ENCODE measurements at regions not wholly inside any gene's neighbourhood (a gene's known extent, or its start where the extent isn't known, plus 50 kb on each side); places are given as distances from the start of the nearest gene placed in this dataset.

DNA sequence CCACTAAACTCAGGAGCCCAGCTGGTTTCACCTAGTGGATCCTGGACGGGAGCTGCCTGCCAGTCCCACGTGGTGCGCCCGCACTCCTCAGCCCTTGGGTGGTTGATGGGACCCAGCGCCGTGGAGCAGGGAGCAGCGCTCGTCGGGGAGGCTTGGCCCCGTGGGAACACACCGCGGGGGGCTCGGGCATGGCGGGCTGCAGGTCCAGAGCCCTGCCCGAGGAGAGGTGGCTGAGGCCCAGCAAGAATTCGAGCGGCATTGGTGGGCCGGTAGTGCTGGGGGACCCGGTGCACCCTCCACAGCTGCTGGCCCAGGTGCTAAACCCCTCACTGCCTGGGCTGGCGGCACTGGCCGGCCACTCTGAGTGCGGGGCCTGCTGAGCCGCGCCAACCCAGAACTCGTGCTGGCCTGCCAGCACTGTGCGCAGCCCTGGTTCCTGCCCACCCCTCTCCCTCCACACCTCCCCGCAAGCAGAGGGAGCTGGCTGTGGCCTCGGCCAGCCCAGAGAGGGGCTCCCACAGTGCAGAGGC is 137.3 kb downstream of the TRIB2 start:
- Histone ChIP-seq H3K79me2 (ENCODE audit: control insufficient read depth, insufficient read depth, low read length) (no peaks in the 10 kb centered on the region), H4K20me1 (ENCODE audit: control insufficient read depth, insufficient read depth) (no peaks in the 10 kb centered on the region), H2AFZ (ENCODE audit: control insufficient read depth, low read depth, low read length) (no peak overlapping the region), H3K36me3 (ENCODE audit: control insufficient read depth in 2 of 2, insufficient read depth in 2 of 2, low read length in 1 of 2) (no peaks in the 10 kb centered on the region), H3K9ac (ENCODE audit: control insufficient read depth, insufficient read depth, low read length) (no peak overlapping the region), H3K4me2 (ENCODE audit: control insufficient read depth, insufficient read depth) (no peak overlapping the region), H3K4me3 (no peak overlapping the region), H3K27ac (ENCODE audit: control insufficient read depth, insufficient read depth) (no peak overlapping the region), H3K9me3 (replicated peaks; ENCODE audit: control insufficient read depth, insufficient read depth, low read length) (no peaks in the 10 kb centered on the region; the same call in 2 of the 3 replicates), H3K27me3 (replicated peaks in 1 of 2; ENCODE audit: control insufficient read depth in 2 of 2, insufficient read depth in 2 of 2, low read length in 1 of 2) (no peaks in the 10 kb centered on the region), H3K4me1 (ENCODE audit: control insufficient read depth, insufficient read depth, low read length) (no peaks in the 10 kb centered on the region)
- ChIA-PET POLR2A (no interaction called here), SMC1A (ENCODE audit: uncharacterized antibody, unreplicated experiment) (interaction anchor here (1.3 kb wide), 1 partner anchor 12 kb away, joined by 3 read pairs; no protein-coding TSS in a partner anchor), CTCF (no interaction called here), RAD21 (ENCODE audit: unreplicated experiment) (no interaction called here)
- ATAC-seq (no peak), FAIRE-seq (no peak), DNase-seq (ENCODE audit: low read depth, low spot score) (no peak)
- 69% methylated on average over 20 of the region's 28 CpGs for WGBS (ENCODE audit: insufficient coverage, insufficient replicate concordance, low lambda C conversion rate, missing lambda C conversion rate)
- BruUV-seq (replicated peaks) = no TSS peak
- intact Hi-C loops (cut with micrococcal nuclease; ENCODE audit: unreplicated experiment) (no loop called here), in situ Hi-C loops (cut with MboI) (no loop called here)
- no peak for TF ChIP-seq CBFB (IDR thresholded peaks at IDR 0.05; ENCODE audit: low read depth)
- TF ChIP-seq, protein P1, sequence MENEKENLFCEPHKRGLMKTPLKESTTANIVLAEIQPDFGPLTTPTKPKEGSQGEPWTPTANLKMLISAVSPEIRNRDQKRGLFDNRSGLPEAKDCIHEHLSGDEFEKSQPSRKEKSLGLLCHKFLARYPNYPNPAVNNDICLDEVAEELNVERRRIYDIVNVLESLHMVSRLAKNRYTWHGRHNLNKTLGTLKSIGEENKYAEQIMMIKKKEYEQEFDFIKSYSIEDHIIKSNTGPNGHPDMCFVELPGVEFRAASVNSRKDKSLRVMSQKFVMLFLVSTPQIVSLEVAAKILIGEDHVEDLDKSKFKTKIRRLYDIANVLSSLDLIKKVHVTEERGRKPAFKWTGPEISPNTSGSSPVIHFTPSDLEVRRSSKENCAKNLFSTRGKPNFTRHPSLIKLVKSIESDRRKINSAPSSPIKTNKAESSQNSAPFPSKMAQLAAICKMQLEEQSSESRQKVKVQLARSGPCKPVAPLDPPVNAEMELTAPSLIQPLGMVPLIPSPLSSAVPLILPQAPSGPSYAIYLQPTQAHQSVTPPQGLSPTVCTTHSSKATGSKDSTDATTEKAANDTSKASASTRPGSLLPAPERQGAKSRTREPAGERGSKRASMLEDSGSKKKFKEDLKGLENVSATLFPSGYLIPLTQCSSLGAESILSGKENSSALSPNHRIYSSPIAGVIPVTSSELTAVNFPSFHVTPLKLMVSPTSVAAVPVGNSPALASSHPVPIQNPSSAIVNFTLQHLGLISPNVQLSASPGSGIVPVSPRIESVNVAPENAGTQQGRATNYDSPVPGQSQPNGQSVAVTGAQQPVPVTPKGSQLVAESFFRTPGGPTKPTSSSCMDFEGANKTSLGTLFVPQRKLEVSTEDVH (IDR thresholded peaks at IDR 0.05; ENCODE audit: low read depth, partially characterized antibody) = no peak
- no peak for TF ChIP-seq ATF7 (IDR thresholded peaks at IDR 0.05; ENCODE audit: low read depth)
- TF ChIP-seq, protein P2, sequence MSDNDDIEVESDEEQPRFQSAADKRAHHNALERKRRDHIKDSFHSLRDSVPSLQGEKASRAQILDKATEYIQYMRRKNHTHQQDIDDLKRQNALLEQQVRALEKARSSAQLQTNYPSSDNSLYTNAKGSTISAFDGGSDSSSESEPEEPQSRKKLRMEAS (IDR thresholded peaks at IDR 0.05; ENCODE audit: low read depth, low read length) = no peak
- TF ChIP-seq JUNB (IDR thresholded peaks at IDR 0.05) = no peak
- no peak for TF ChIP-seq ESRRA (IDR thresholded peaks at IDR 0.05; ENCODE audit: low read length)
- no peak for TF ChIP-seq TARDBP (IDR thresholded peaks at IDR 0.05; ENCODE audit: borderline replicate concordance)
- TF ChIP-seq ZSCAN29 (IDR thresholded peaks at IDR 0.05) = no peak
- TF ChIP-seq, protein P3, sequence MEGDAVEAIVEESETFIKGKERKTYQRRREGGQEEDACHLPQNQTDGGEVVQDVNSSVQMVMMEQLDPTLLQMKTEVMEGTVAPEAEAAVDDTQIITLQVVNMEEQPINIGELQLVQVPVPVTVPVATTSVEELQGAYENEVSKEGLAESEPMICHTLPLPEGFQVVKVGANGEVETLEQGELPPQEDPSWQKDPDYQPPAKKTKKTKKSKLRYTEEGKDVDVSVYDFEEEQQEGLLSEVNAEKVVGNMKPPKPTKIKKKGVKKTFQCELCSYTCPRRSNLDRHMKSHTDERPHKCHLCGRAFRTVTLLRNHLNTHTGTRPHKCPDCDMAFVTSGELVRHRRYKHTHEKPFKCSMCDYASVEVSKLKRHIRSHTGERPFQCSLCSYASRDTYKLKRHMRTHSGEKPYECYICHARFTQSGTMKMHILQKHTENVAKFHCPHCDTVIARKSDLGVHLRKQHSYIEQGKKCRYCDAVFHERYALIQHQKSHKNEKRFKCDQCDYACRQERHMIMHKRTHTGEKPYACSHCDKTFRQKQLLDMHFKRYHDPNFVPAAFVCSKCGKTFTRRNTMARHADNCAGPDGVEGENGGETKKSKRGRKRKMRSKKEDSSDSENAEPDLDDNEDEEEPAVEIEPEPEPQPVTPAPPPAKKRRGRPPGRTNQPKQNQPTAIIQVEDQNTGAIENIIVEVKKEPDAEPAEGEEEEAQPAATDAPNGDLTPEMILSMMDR (IDR thresholded peaks at IDR 0.05 in 2 of 3, conservative IDR thresholded peaks at IDR 0.05 in 1 of 3; ENCODE audit: control insufficient read depth in 2 of 3, extremely low read depth in 1 of 3, insufficient read depth in 1 of 3, low read depth in 3 of 3, low read length in 3 of 3) = no peak
- no peak for TF ChIP-seq YY1 (IDR thresholded peaks at IDR 0.05; ENCODE audit: low read depth, low read length)
- TF ChIP-seq CREM (IDR thresholded peaks at IDR 0.05; ENCODE audit: low read depth) = no peak
